ENCODE measurements at regions not wholly inside any gene's neighbourhood (a gene's known extent, or its start where the extent isn't known, plus 50 kb on each side); places are given as distances from the start of the nearest gene placed in this dataset.

GRCh38 chr2:33706410-33706809 is 107.3 kb upstream of the FAM98A start:
- TF ChIP-seq CTCF (IDR thresholded peaks at IDR 0.05; ENCODE audit: insufficient read depth, low read length) = no peak
- TF ChIP-seq POLR2AphosphoS5 (IDR thresholded peaks at IDR 0.05; ENCODE audit: low read depth) = no peak
- TF ChIP-seq, protein P1, sequence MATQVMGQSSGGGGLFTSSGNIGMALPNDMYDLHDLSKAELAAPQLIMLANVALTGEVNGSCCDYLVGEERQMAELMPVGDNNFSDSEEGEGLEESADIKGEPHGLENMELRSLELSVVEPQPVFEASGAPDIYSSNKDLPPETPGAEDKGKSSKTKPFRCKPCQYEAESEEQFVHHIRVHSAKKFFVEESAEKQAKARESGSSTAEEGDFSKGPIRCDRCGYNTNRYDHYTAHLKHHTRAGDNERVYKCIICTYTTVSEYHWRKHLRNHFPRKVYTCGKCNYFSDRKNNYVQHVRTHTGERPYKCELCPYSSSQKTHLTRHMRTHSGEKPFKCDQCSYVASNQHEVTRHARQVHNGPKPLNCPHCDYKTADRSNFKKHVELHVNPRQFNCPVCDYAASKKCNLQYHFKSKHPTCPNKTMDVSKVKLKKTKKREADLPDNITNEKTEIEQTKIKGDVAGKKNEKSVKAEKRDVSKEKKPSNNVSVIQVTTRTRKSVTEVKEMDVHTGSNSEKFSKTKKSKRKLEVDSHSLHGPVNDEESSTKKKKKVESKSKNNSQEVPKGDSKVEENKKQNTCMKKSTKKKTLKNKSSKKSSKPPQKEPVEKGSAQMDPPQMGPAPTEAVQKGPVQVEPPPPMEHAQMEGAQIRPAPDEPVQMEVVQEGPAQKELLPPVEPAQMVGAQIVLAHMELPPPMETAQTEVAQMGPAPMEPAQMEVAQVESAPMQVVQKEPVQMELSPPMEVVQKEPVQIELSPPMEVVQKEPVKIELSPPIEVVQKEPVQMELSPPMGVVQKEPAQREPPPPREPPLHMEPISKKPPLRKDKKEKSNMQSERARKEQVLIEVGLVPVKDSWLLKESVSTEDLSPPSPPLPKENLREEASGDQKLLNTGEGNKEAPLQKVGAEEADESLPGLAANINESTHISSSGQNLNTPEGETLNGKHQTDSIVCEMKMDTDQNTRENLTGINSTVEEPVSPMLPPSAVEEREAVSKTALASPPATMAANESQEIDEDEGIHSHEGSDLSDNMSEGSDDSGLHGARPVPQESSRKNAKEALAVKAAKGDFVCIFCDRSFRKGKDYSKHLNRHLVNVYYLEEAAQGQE (IDR thresholded peaks at IDR 0.05; ENCODE audit: insufficient replicate concordance, low read depth) = no peak
- TF ChIP-seq SPI1 (IDR thresholded peaks at IDR 0.05; ENCODE audit: borderline replicate concordance, low read depth) = no peak
- TF ChIP-seq GABPA (IDR thresholded peaks at IDR 0.05; ENCODE audit: low read depth) = no peak
- Histone ChIP-seq H3K27me3 (ENCODE audit: insufficient read depth, poor library complexity, severe bottlenecking) (no peaks in the 10 kb centered on the region), H3K4me3 (replicated peaks; ENCODE audit: insufficient read depth, low read length) (no peak overlapping the region), H3K27ac (replicated peaks) (no peak overlapping the region)
- DNase-seq (ENCODE audit: low read depth in 1 of 2, low spot score in 1 of 2) = no peak

DNA sequence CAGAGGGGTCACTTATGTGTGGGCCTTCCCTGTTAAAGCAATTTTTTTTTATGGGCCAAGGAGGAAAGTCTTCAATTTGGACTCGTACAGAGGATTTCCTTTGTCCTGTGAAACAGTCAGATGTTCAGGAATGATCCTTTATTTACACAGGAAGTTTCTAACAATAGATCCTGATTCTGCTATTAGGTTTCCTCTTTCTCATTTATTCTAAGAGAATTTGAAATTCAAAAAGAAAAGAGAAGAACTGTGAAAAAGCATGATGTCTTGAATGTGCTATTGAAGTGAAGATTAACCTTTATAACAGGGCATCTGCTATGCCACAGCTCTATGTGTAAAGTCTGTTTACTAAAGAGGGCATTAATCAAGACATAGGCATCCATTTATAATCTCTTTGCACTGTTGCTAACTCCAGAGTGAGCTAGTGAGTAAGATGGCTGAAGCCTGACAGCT is 105.3 kb upstream of the FAM98A start:
- Histone ChIP-seq H3K27me3 (ENCODE audit: insufficient read depth, poor library complexity, severe bottlenecking) (no peaks in the 10 kb centered on the region), H3K4me3 (replicated peaks; ENCODE audit: insufficient read depth, low read length) (no peak overlapping the region), H3K27ac (replicated peaks) (no peak overlapping the region)
- TF ChIP-seq POLR2AphosphoS5 (IDR thresholded peaks at IDR 0.05; ENCODE audit: low read depth) (no peak), GABPA (IDR thresholded peaks at IDR 0.05; ENCODE audit: low read depth) (no peak), SPI1 (IDR thresholded peaks at IDR 0.05; ENCODE audit: borderline replicate concordance, low read depth) (no peak), CTCF (IDR thresholded peaks at IDR 0.05; ENCODE audit: insufficient read depth, low read length) (no peak)
- TF ChIP-seq, protein P1 (IDR thresholded peaks at IDR 0.05; ENCODE audit: insufficient replicate concordance, low read depth) = no peak
- no peak for DNase-seq (ENCODE audit: low read depth in 1 of 2, low spot score in 1 of 2)

DNA sequence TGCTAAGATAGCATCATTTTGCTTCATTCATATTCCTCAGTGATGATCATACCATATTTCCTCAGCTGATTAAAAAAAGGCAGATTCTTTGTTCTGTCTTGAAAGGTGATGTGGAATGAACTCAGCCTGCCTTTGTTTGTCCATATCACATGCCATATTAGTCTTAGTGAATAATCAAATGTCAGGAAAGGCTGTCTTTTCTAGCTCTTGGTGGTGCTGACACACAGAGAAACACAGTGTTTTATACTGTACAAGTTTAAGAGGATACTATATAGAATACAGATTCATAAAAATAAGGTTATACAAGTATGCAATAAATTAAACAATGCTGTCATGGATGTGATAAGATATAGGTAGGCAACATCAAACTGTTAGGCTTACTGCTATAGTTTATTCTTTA is 97.1 kb upstream of the FAM98A start:
- H3K27me3 ChIP-seq (ENCODE audit: insufficient read depth, poor library complexity, severe bottlenecking) = no peaks in the 10 kb centered on the region
- no peak for DNase-seq (ENCODE audit: low read depth in 1 of 2, low spot score in 1 of 2)
- H3K4me3 ChIP-seq (replicated peaks; ENCODE audit: insufficient read depth, low read length) = no peak overlapping the region
- H3K27ac ChIP-seq (replicated peaks) = no peak overlapping the region
- TF ChIP-seq CTCF (IDR thresholded peaks at IDR 0.05; ENCODE audit: insufficient read depth, low read length) (no peak), SPI1 (IDR thresholded peaks at IDR 0.05; ENCODE audit: borderline replicate concordance, low read depth) (no peak), POLR2AphosphoS5 (IDR thresholded peaks at IDR 0.05; ENCODE audit: low read depth) (no peak), GABPA (IDR thresholded peaks at IDR 0.05; ENCODE audit: low read depth) (no peak)
- TF ChIP-seq, protein P1 (IDR thresholded peaks at IDR 0.05; ENCODE audit: insufficient replicate concordance, low read depth) = no peak

Data from HL-60 (cell line).